Neural progenitor cell (in vitro differentiated cells): ENCODE measurements at regions not wholly inside any gene's neighbourhood (a gene's known extent, or its start where the extent isn't known, plus 50 kb on each side); places are given as distances from the start of the nearest gene placed in this dataset.

Source experiments
- DNase-seq: peaks from one replicate; pipeline ENCODE4 v3.0.0-alpha.2; 2016; ENCODE audit warnings: low spot score
- H2AFZ ChIP-seq: fragments of 200-600 bp; sonication (generic); replicated peaks from 2 replicates; pipeline ENCODE4 v1.6.1; 2016; ENCODE audit warnings: antibody characterized with exemption
- H3F3A ChIP-seq: fragments of 200-600 bp; sonication (generic); 2 replicates; pipeline ENCODE4 v1.6.1; 2016; ENCODE audit warnings: antibody characterized with exemption, low read depth
- H3K27ac ChIP-seq: fragments of 200-600 bp; sonication (generic); 2 replicates; pipeline ENCODE4 v1.5.1; 2016; ENCODE audit warnings: mild to moderate bottlenecking
- H3K27me3 ChIP-seq: fragments of 200-600 bp; sonication (generic); 2 replicates; pipeline ENCODE4 v1.6.1; 2016; ENCODE audit warnings: mild to moderate bottlenecking, moderate library complexity
- H3K36me3 ChIP-seq: fragments of 200-600 bp; sonication (generic); 2 replicates; pipeline ENCODE4 v1.5.1; 2016
- H3K4me1 ChIP-seq: fragments of 200-600 bp; sonication (generic); 2 replicates; pipeline ENCODE4 v1.6.1; 2016; ENCODE audit warnings: mixed run types
- H3K4me2 ChIP-seq: fragments of 200-600 bp; sonication (generic); 2 replicates; pipeline ENCODE4 v1.6.1; 2016
- H3K4me3 ChIP-seq: fragments of 200-600 bp; sonication (generic); 2 replicates; pipeline ENCODE4 v1.5.1; 2016
- H3K79me2 ChIP-seq: fragments of 200-600 bp; sonication (generic); 2 replicates; pipeline ENCODE4 v1.6.1; 2016; ENCODE audit warnings: low read depth
- H3K9ac ChIP-seq: fragments of 200-600 bp; sonication (generic); 2 replicates; pipeline ENCODE4 v1.6.1; 2016
- H3K9me3 ChIP-seq: fragments of 200-600 bp; sonication (generic); 2 replicates; pipeline ENCODE4 v1.5.1; 2016; ENCODE audit warnings: low read depth
- H4K20me1 ChIP-seq: fragments of 200-600 bp; sonication (generic); 2 replicates; pipeline ENCODE4 v1.6.1; 2016; ENCODE audit warnings: low read depth
- H3K27ac Mint-ChIP-seq: 3 replicates; pipeline ENCODE4 v1.8.0; 2021; ENCODE audit warnings: mixed read lengths
- H3K27me3 Mint-ChIP-seq: 2 replicates; pipeline ENCODE4 v1.8.0; 2022; ENCODE audit warnings: low read depth, mild to moderate bottlenecking, inconsistent platforms, moderate library complexity, mixed read lengths; ENCODE audit not compliant: insufficient read depth
- H3K36me3 Mint-ChIP-seq: 3 replicates; pipeline ENCODE4 v1.8.0; 2021; ENCODE audit warnings: mixed read lengths
- H3K4me1 Mint-ChIP-seq: 3 replicates; pipeline ENCODE4 v1.8.0; 2021; ENCODE audit warnings: mixed read lengths
- H3K4me3 Mint-ChIP-seq: 3 replicates; pipeline ENCODE4 v1.8.0; 2021; ENCODE audit warnings: mild to moderate bottlenecking, moderate library complexity, mixed read lengths
- H3K9me3 Mint-ChIP-seq: 3 replicates; pipeline ENCODE4 v1.8.0; 2020; ENCODE audit warnings: mixed read lengths
- CTCF ChIP-seq: fragments of 200-600 bp; sonication (generic); IDR thresholded peaks from 2 replicates; pipeline ENCODE4 v1.5.1; 2017; ENCODE audit warnings: antibody characterized with exemption, mild to moderate bottlenecking
- EZH2 ChIP-seq: fragments of 200-600 bp; sonication (generic); IDR thresholded peaks from 2 replicates; pipeline ENCODE4 v1.6.1; 2017; ENCODE audit warnings: antibody characterized with exemption, mild to moderate bottlenecking, moderate library complexity
- EZH2phosphoT487 ChIP-seq: fragments of 200-600 bp; sonication (generic); IDR thresholded peaks from 2 replicates; pipeline ENCODE4 v1.6.1; 2017; ENCODE audit warnings: antibody characterized with exemption

DNA sequence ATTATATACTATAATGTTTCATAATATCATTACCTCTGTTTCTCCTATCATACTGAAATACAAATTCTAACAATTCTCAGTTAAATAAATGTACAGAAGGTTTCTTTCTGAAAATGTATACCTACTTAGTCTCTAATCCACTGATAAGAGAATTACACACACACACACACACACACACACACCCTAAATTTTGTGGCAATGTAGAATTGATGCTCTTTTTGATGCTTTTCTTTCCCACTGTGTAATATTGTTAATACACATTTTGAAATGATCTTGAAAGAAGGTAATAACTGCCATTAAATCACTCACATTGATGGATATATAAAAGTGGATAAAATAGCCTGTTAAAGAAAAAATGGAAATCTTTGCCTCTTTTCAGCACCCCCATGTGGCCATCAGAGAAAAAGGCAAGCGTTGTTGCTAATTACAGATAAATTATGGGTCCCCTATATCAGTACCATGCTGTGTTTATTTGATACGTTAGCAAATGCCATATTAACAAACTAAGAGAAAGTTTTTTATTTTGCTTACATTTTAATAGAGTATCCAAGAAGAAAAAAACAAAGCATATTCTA lies 76.6 kb upstream of the VGLL2 start:
- Mint-ChIP-seq H3K4me1 (no peaks in the 10 kb centered on the region), H3K27me3 (no peaks in the 10 kb centered on the region), H3K27ac (no peak overlapping the region), H3K36me3 (no peaks in the 10 kb centered on the region), H3K4me3 (no peak overlapping the region), H3K9me3 (no peaks in the 10 kb centered on the region)
- peak; percentile 24 for DNase-seq
- Histone ChIP-seq H3K36me3 (no peaks in the 10 kb centered on the region), H3K27me3 (no peaks in the 10 kb centered on the region), H3K9ac (no peak overlapping the region), H3K4me3 (no peak overlapping the region), H3K79me2 (no peaks in the 10 kb centered on the region), H2AFZ (no peak overlapping the region), H3F3A (no peaks in the 10 kb centered on the region), H4K20me1 (no peaks in the 10 kb centered on the region), H3K4me2 (no peak overlapping the region), H3K4me1 (no peaks in the 10 kb centered on the region), H3K9me3 (no peaks in the 10 kb centered on the region), H3K27ac (no peak overlapping the region)
- TF ChIP-seq CTCF (peak; percentile 78), EZH2phosphoT487 (no peak)

DNA sequence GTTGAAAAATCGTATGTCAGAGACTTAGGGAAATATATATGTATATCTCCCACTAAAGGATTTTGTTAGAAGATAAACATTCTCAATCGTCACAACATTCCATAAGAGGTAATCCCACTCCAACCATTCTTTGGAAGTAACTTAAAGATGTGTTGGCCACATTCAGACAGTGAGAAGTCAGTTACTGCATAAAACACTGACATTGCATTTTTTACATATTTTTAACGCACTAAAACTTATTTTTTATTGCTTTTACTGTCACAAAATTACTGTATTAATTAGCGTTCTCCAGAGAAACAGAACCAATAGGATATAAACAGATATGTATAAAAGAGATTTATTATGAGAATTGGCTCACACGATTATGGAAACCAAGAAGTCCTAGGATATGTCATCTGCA lies 74.3 kb upstream of the VGLL2 start:
- Mint-ChIP-seq H3K27ac (no peak overlapping the region), H3K36me3 (no peaks in the 10 kb centered on the region), H3K4me1 (peaks cover 9% of the 10 kb centered on the region), H3K4me3 (no peak overlapping the region), H3K9me3 (no peaks in the 10 kb centered on the region), H3K27me3 (no peaks in the 10 kb centered on the region)
- Histone ChIP-seq H3K36me3 (no peaks in the 10 kb centered on the region), H3K4me3 (no peak overlapping the region), H3K79me2 (no peaks in the 10 kb centered on the region), H3K9me3 (no peaks in the 10 kb centered on the region), H3K27me3 (no peaks in the 10 kb centered on the region), H4K20me1 (no peaks in the 10 kb centered on the region), H3K4me1 (peaks cover 5% of the 10 kb centered on the region), H3K4me2 (no peak overlapping the region), H3K27ac (no peak overlapping the region), H2AFZ (no peak overlapping the region), H3K9ac (no peak overlapping the region), H3F3A (no peaks in the 10 kb centered on the region)
- no peak for DNase-seq
- TF ChIP-seq CTCF = no peak
- TF ChIP-seq EZH2 = no peak
- no peak for TF ChIP-seq EZH2phosphoT487

DNA sequence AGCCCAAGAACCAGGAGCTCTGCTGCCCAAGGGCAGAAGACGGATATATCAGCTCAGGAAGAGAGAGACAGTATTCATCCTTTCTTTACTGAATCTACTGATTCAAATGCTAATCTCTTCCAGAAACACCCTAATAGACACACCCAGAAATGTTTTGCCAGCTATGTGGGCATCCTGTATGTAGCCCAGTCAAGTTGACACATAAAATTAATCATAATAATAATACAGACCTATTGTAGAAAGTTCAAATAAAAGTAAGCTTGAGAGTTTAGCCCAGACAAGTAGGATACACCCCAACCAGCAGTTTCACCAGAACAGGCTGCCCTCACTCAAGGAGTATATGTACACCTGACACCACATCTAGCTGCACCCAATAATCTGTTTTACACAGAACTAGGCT lies 73.9 kb upstream of the VGLL2 start:
- Histone ChIP-seq H3K9me3 (no peaks in the 10 kb centered on the region), H3K9ac (no peak overlapping the region), H3K27ac (no peak overlapping the region), H3K4me3 (no peak overlapping the region), H4K20me1 (no peaks in the 10 kb centered on the region), H3F3A (no peaks in the 10 kb centered on the region), H3K79me2 (no peaks in the 10 kb centered on the region), H3K27me3 (no peaks in the 10 kb centered on the region), H3K4me1 (peaks cover 5% of the 10 kb centered on the region), H2AFZ (no peak overlapping the region), H3K4me2 (no peak overlapping the region), H3K36me3 (no peaks in the 10 kb centered on the region)
- Mint-ChIP-seq H3K27me3 (no peaks in the 10 kb centered on the region), H3K4me3 (no peak overlapping the region), H3K36me3 (no peaks in the 10 kb centered on the region), H3K27ac (no peak overlapping the region), H3K4me1 (peaks cover 11% of the 10 kb centered on the region), H3K9me3 (no peaks in the 10 kb centered on the region)
- no peak for DNase-seq
- TF ChIP-seq EZH2 (no peak), CTCF (no peak), EZH2phosphoT487 (no peak)
